Naive B cell (primary cell): ENCODE measurements at regions not wholly inside any gene's neighbourhood (a gene's known extent, or its start where the extent isn't known, plus 50 kb on each side); places are given as distances from the start of the nearest gene placed in this dataset.

Experiments used
- ATAC-seq, 2 donors: fragments of 150-1000 bp; cut with Tn5 transposase; 2 replicates each; pipeline ENCODE4 v1.10.0; 2021; ENCODE audit warnings: low read depth in 2 of 2, mild to moderate bottlenecking in 2 of 2, moderate library complexity in 2 of 2
- DNase-seq: peaks from one replicate; pipeline ENCODE4 v3.0.0; 2022
- H3K27ac Mint-ChIP-seq, 6 donors: one replicate each; pipeline ENCODE4 v1.8.0; 2020 to 2022; ENCODE audit warnings: mild to moderate bottlenecking in 6 of 6, mixed read lengths in 6 of 6, moderate library complexity in 5 of 6, inconsistent platforms in 2 of 6
- H3K27me3 Mint-ChIP-seq, 3 donors: one replicate each; pipeline ENCODE4 v1.8.0; 2021 to 2022; ENCODE audit warnings: mixed read lengths in 3 of 3, mild to moderate bottlenecking in 1 of 3
- H3K36me3 Mint-ChIP-seq, 2 donors: one replicate each; pipeline ENCODE4 v1.8.0; 2020 to 2022; ENCODE audit warnings: mixed read lengths in 2 of 2, inconsistent platforms in 1 of 2, mild to moderate bottlenecking in 1 of 2
- H3K4me1 Mint-ChIP-seq, 3 donors: one replicate each; pipeline ENCODE4 v1.8.0; 2020 to 2022; ENCODE audit warnings: mixed read lengths in 3 of 3, inconsistent platforms in 1 of 3, mild to moderate bottlenecking in 1 of 3, moderate library complexity in 1 of 3
- H3K4me3 Mint-ChIP-seq, 8 donors: one replicate each; pipeline ENCODE4 v1.8.0; 2020 to 2022; ENCODE audit warnings: mild to moderate bottlenecking in 8 of 8, mixed read lengths in 8 of 8, moderate library complexity in 8 of 8, inconsistent platforms in 2 of 8
- H3K9me3 Mint-ChIP-seq, 7 donors: one replicate each; pipeline ENCODE4 v1.8.0; 2020 to 2022; ENCODE audit warnings: mixed read lengths in 7 of 7, mild to moderate bottlenecking in 5 of 7, inconsistent platforms in 2 of 7, moderate library complexity in 1 of 7

DNA sequence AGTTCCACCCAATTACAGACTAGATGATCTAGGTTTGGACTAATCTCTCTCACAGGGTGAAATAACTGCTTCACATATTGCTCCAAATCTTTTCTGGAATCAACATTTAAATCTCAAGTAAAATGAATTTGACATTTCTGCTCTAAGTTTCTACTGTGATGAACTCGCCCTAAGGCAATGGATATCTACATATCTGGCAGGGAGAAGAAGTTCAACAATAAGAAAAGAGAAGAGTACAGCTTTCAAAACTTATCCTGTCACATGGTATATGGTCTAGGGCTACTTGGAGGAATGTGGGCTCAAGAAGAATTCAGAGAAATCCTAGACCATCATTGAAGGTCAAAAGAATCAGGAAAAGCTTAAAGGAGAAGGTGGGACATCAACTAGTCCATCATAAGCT lies 440.2 kb downstream of the MBD2 start:
- Mint-ChIP-seq H3K27me3 (peaks cover 0 to 10% (median 0%) of the 10 kb centered on the region in 3 donors), H3K4me1 (no peaks in the 10 kb centered on the region), H3K9me3 (peaks cover 0 to 5% (median 2%) of the 10 kb centered on the region in 7 donors), H3K4me3 (no peak overlapping the region), H3K36me3 (no peaks in the 10 kb centered on the region), H3K27ac (no peak overlapping the region)
- ATAC-seq = no peak
- DNase-seq = no peak

DNA sequence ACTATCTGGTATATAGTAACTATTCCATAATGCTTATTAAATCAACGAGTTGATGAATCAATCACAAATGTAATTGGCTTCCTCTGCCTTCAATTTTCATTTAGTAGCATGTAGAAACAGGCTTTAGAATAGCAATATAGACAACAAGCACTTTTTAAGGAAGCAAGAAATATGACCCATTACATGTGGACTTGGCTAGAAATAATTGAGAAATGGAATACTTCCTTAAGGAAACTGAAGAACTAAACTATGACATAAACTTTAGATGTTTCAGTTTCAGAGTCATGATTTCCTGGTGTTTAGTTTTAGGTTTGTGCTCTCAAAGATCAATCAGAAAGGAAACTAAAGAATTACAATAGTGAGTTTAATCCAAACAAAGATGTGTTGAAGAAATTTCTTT lies 443.8 kb downstream of the MBD2 start:
- Mint-ChIP-seq H3K27ac (no peak overlapping the region), H3K9me3 (peaks cover 1 to 8% (median 2%) of the 10 kb centered on the region in 7 donors), H3K4me3 (no peak overlapping the region), H3K4me1 (no peaks in the 10 kb centered on the region), H3K27me3 (peaks cover 0 to 10% (median 0%) of the 10 kb centered on the region in 3 donors), H3K36me3 (no peaks in the 10 kb centered on the region)
- no peak for ATAC-seq
- no peak for DNase-seq

DNA sequence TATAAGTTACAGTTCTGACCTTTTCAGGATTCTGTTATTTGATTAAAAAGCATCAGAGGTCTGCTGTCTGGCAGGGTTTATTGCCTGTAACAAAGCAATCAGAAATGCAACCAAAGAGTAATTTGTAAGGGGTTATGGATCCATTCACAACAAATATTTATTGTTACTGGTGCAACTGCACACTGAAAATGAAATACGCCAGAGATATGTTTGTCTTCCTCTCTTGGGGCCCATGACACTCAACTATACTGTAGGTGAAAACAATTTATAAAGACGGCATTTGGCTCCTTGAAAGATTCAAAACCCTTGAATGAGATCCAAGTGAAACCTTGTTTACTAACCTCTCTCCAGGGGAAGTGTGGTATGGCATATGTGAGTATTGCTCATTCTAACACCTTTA lies 452.2 kb downstream of the MBD2 start:
- Mint-ChIP-seq H3K4me3 (no peak overlapping the region), H3K4me1 (no peaks in the 10 kb centered on the region), H3K27me3 (no peaks in the 10 kb centered on the region), H3K36me3 (peaks cover 0 to 5% of the 10 kb centered on the region in 2 donors), H3K9me3 (peaks cover 6 to 23% (median 12%) of the 10 kb centered on the region in 7 donors), H3K27ac (no peak overlapping the region)
- ATAC-seq (no peak), DNase-seq (no peak)

DNA sequence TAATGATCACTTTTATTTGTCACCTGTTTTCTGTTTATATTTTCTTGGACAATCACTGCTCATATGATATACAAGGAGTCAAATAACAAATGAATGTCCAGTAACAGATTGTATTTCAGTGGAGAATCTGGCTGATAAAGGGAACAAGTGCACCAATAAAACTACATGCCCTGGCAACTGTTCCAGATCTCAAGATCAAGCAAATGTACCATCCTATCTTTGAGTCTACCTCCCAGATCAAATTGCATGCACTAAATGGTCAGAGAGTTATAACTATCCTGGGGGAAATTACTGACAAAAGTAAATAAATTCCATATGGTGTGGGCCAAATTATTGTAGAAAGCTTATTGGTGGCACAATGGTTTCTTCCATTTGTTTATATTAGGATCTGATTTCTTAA lies 452.8 kb downstream of the MBD2 start:
- Mint-ChIP-seq H3K4me3 (no peak overlapping the region), H3K27ac (no peak overlapping the region), H3K4me1 (no peaks in the 10 kb centered on the region), H3K9me3 (peaks cover 6 to 29% (median 14%) of the 10 kb centered on the region in 7 donors), H3K36me3 (peaks cover 0 to 12% of the 10 kb centered on the region in 2 donors), H3K27me3 (no peaks in the 10 kb centered on the region)
- ATAC-seq = no peak
- no peak for DNase-seq

DNA sequence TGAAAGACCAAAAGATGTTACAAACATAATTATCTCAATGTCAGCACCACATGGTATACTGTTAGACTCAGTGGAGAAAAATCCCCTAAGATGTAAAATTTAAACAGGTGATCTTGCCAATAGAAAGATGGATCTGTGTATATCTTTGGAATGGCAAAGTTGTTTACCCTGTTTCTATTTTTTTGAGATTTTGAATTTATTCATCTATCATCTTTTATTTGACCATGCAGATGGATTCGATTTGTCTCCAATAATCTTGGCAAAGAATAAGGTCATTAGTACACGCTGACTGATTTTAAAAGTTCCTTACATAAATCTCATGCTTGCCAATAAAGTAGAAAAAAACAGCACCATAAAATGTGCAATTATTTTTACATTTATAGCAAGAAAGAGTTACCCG lies 459.3 kb downstream of the MBD2 start:
- Mint-ChIP-seq H3K9me3 (peaks cover 4 to 21% (median 13%) of the 10 kb centered on the region in 7 donors), H3K27me3 (no peaks in the 10 kb centered on the region), H3K27ac (no peak overlapping the region), H3K36me3 (peaks cover 0 to 13% of the 10 kb centered on the region in 2 donors), H3K4me1 (no peaks in the 10 kb centered on the region), H3K4me3 (no peak overlapping the region)
- DNase-seq (no peak), ATAC-seq (no peak)

DNA sequence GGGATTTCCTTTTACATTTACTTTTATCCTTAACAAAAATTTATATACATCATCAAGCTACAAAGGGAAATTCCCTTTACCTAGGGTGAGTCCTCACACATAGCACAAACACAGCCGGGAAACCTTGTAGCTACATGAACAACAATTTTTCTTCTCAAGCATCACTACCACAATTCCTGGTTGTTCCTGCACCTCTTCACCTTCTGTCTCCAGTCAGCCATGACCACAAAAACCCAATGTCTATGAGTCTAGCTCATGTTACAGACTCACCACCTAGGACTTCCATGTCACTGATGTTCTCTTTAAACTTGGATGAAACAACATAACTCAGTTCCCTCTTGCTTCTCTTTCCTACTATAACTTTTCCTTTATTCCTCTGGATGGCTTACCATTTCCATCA lies 460.4 kb downstream of the MBD2 start:
- no peak overlapping the region for H3K4me3 Mint-ChIP-seq
- peaks cover 4 to 21% (median 13%) of the 10 kb centered on the region in 7 donors for H3K9me3 Mint-ChIP-seq
- ATAC-seq = no peak
- H3K27me3 Mint-ChIP-seq = no peaks in the 10 kb centered on the region
- H3K36me3 Mint-ChIP-seq = peaks cover 0 to 13% of the 10 kb centered on the region in 2 donors
- H3K27ac Mint-ChIP-seq = no peak overlapping the region
- no peaks in the 10 kb centered on the region for H3K4me1 Mint-ChIP-seq
- DNase-seq = no peak

DNA sequence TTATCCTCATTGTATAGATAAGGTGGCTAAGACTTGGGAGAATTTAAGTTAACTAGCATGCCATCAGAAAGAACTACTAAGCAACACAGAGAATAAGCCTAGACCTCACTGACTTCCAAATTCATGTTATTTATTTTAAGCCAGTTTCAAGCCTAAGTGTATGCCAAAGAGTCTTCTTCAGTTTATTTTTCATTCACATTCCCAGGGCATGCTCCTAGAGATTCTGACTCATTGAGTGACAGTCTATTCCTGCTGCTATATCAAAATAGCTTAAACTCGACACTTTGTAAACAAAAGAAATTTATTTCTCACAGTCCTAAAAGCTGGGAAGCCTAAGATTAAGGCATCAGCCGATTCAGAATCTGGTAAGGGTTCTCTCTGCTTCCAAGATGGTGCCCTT lies 467.1 kb downstream of the MBD2 start:
- H3K27me3 Mint-ChIP-seq = no peaks in the 10 kb centered on the region
- no peaks in the 10 kb centered on the region for H3K4me1 Mint-ChIP-seq
- H3K27ac Mint-ChIP-seq = no peak overlapping the region
- no peak for DNase-seq
- no peak overlapping the region for H3K4me3 Mint-ChIP-seq
- H3K9me3 Mint-ChIP-seq = peaks cover 0 to 8% (median 2%) of the 10 kb centered on the region in 7 donors
- no peak for ATAC-seq
- no peaks in the 10 kb centered on the region for H3K36me3 Mint-ChIP-seq

DNA sequence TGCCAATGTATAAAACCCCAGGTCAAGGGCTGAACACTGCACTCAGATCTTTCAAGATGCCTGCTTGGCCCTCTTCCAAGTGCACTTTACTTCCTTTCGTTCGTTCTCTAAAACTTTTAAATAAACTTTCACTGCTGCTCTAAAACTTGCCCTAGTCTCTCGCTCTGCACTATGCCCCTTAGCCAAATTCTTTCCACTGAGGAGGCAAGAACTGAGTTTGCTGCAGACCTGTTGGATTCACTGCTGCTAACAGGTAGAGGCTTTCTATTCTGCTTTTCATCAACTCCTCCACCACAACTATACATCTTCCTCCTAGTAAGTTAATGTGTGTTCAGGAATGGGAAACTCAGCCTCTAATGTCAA lies 467.9 kb downstream of the MBD2 start:
- no peak for DNase-seq
- Mint-ChIP-seq H3K27ac (no peak overlapping the region), H3K36me3 (no peaks in the 10 kb centered on the region), H3K27me3 (no peaks in the 10 kb centered on the region), H3K4me3 (no peak overlapping the region), H3K9me3 (peaks cover 0 to 7% (median 0%) of the 10 kb centered on the region in 7 donors), H3K4me1 (no peaks in the 10 kb centered on the region)
- ATAC-seq = no peak

DNA sequence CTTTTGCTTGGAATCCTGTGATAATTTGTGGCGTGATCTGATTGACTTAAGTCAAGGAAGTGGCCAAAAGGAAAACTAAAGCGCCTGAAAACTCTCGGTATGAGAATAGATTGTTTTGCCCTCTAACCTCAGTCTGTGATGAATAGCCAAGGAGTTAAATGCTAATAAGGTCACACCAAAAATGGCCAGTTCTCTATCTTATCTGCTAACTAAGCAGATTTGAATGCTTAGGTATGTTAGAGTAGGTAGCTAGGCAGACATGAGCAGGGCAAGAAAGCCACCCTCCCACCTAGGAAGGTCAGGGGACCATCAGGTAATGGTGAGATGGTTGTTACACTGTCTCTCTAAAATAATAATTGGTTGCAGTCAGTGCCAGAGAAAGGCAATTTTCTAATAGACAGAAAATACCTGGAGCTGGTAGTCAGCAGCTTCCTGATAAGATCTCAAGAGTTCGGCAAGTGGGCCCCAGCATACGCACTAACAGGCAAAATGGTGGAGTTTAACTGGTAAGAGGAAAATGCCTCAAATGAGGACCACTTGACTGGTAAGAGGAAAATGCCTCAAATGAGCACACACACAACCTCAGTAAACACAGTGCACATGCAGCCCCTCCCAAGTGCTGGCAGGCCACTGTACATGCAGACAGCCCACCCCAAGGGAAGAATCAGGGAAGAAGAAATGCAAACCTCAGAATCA lies 468.4 kb downstream of the MBD2 start:
- no peak overlapping the region for H3K27ac Mint-ChIP-seq

DNA sequence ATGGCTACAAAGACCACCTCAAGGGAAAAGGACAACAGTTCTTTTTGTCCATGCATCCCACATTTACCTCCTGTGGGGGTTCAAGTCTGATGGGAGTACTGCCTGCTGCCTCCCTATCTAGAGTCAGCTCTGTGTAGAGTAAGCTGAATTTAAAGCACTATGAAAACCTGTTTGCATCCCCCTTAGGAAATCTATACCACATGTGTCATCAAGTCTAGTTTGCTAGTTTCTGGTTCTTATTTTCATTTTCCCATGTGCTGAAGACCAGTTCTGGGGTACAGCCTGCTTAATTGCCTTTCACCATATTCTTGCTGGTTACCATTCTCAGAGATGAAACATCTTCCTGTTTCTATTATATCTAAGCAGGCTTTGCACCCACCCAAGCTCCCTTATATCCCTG lies 470.3 kb downstream of the MBD2 start:
- Mint-ChIP-seq H3K9me3 (peaks cover 0 to 7% (median 0%) of the 10 kb centered on the region in 7 donors), H3K4me3 (no peak overlapping the region), H3K27me3 (no peaks in the 10 kb centered on the region), H3K4me1 (no peaks in the 10 kb centered on the region), H3K36me3 (no peaks in the 10 kb centered on the region), H3K27ac (no peak overlapping the region)
- ATAC-seq (no peak), DNase-seq (no peak)

More for the DNA sequence above, 468.4 kb downstream of the MBD2 start:
- Mint-ChIP-seq H3K27me3 (no peaks in the 10 kb centered on the region), H3K36me3 (no peaks in the 10 kb centered on the region), H3K4me1 (no peaks in the 10 kb centered on the region), H3K9me3 (peaks cover 0 to 7% (median 0%) of the 10 kb centered on the region in 7 donors), H3K4me3 (no peak overlapping the region)
- ATAC-seq (no peak), DNase-seq (no peak)

DNA sequence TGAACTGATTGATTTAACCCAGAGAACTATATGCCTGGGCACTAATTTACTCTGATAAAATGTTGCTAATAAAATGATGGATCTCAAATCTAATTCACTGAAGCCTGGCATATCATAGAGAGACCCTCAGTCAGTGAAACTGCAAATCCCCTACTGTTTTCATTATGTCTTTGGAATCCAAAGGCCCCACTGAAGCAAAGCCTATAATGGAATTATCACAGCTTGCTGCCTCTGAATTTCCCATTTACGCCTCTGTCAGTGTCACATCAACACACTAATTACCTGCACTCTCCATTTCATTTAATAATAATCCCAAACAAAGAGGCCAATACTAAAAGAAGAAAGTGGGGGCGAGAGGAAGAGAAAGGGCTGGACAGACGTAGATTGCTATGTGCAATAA lies 470.9 kb downstream of the MBD2 start:
- DNase-seq (no peak), ATAC-seq (no peak)
- Mint-ChIP-seq H3K4me1 (no peaks in the 10 kb centered on the region), H3K9me3 (peaks cover 0 to 7% (median 0%) of the 10 kb centered on the region in 7 donors), H3K27ac (no peak overlapping the region), H3K36me3 (no peaks in the 10 kb centered on the region), H3K4me3 (no peak overlapping the region), H3K27me3 (no peaks in the 10 kb centered on the region)

DNA sequence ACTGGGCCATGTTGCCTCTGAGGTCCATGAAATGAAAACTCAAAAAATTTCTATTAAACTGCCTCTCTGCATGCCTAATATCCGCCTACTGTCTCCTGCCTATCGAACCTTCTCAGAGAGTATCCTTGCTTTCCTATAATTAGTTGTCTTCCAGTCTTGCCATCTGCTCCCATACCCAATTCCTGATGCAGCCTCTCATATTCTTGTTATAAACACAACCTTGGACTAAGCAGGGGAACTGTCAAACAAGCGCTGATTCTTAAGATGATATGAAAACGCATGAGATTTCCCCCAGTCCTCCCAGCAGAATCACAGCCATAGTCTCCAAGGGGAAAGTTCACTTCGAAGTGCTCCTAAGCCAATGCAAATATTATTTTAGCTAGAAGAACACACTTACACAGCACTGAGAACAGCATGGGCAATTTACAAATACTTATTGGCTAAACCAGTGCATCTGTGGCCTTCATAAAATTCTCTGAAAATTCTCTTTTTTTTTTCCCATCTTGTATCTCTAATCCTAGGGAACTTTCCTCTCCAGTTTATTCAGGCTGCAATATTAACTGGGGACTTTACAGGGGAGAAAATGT lies 471.6 kb downstream of the MBD2 start:
- no peaks in the 10 kb centered on the region for H3K4me1 Mint-ChIP-seq
- H3K9me3 Mint-ChIP-seq = peaks cover 0 to 3% (median 0%) of the 10 kb centered on the region in 7 donors
- no peak for DNase-seq
- no peak for ATAC-seq
- H3K36me3 Mint-ChIP-seq = no peaks in the 10 kb centered on the region
- H3K27ac Mint-ChIP-seq = no peak overlapping the region
- no peaks in the 10 kb centered on the region for H3K27me3 Mint-ChIP-seq
- H3K4me3 Mint-ChIP-seq = no peak overlapping the region

DNA sequence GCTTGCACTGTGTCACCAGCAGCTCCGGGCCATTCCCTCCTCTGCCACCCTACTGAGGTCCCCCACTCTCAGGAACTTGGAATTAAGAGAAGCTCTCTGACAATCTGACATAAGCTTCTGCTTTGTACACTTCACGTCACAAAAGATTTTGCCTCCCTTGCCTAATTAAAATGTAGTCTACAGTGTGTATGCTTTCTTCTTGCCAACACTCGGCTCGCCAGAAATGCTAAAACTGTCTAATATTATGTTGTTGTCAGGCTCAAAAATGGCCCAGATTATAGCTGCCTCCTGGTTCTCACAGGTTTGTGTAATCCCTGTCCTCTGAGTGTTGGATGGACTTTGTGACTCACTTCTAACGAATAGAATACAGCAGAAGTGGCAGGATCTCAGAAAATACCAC lies 474.7 kb downstream of the MBD2 start:
- no peaks in the 10 kb centered on the region for H3K36me3 Mint-ChIP-seq
- H3K4me3 Mint-ChIP-seq = no peak overlapping the region
- ATAC-seq (no peak), DNase-seq (no peak)
- peaks cover 0 to 5% (median 0%) of the 10 kb centered on the region in 7 donors for H3K9me3 Mint-ChIP-seq
- no peaks in the 10 kb centered on the region for H3K4me1 Mint-ChIP-seq
- no peaks in the 10 kb centered on the region for H3K27me3 Mint-ChIP-seq
- H3K27ac Mint-ChIP-seq = no peak overlapping the region

DNA sequence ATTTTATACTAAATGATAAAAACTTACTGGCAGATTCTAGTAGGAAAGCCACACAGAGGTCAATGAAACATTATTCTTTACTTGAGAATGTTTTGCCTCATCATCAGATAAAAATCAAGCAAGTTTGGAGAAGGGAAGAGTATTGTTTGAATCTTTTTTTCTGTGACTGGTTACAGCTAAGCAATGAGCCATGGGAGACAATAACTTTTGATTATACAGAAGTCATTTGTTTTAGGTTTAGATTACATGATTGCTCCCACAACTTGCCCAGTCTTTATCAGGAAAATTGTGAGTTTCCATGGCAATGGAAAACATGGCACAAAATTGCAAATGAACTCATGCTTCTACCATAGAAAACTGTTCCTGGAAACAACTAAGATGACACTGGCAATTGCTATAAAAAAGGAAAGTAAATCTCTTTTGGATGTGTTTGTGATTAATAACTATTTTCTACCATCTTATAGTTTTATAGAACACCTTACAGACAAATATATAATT lies 476.8 kb downstream of the MBD2 start:
- H3K36me3 Mint-ChIP-seq = no peaks in the 10 kb centered on the region
- no peaks in the 10 kb centered on the region for H3K4me1 Mint-ChIP-seq
- DNase-seq (no peak), ATAC-seq (no peak)
- H3K9me3 Mint-ChIP-seq = peaks cover 0 to 5% (median 0%) of the 10 kb centered on the region in 7 donors
- H3K27ac Mint-ChIP-seq = no peak overlapping the region
- H3K27me3 Mint-ChIP-seq = no peaks in the 10 kb centered on the region
- H3K4me3 Mint-ChIP-seq = no peak overlapping the region
